SKM-1 treated with dmso at 0.1 percent for 144 hours (cell line): ENCODE measurements at regions not wholly inside any gene's neighbourhood (a gene's known extent, or its start where the extent isn't known, plus 50 kb on each side); places are given as distances from the start of the nearest gene placed in this dataset.
A peak's percentile ranks its signal among the peaks of the same experiment; 100 is the strongest.
"Not testable (repeated sequence)": the region's sequence is repeated elsewhere in the genome, so short reads cannot be mapped to it uniquely, and the experiment has no call there.

ENCODE experiments used
- DNase-seq: peaks from one replicate; lab custom pipeline; 2025; ENCODE audit not compliant: unreplicated experiment; lab: John Stamatoyannopoulos, UW

DNA sequence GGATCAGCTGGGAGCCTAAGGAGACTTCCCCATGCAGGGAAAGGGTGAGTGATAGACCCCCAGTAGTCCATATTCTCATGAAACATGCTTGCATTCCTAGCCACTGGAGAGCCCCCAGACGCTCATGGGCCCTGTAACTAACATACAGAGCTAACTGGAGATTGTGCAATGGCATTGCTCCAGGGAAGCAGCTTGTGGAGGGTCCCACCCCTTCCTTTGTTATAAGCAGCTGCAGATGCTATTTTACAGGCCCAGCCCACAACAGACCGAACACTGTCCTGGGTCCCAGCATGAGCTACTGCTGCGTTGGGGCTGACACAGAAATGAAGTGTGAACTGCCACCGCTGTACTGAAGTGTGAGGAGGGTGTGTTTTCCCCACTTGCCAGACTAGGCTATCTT is 1465.7 kb upstream of the DIAPH2 start:
- no peak for DNase-seq

DNA sequence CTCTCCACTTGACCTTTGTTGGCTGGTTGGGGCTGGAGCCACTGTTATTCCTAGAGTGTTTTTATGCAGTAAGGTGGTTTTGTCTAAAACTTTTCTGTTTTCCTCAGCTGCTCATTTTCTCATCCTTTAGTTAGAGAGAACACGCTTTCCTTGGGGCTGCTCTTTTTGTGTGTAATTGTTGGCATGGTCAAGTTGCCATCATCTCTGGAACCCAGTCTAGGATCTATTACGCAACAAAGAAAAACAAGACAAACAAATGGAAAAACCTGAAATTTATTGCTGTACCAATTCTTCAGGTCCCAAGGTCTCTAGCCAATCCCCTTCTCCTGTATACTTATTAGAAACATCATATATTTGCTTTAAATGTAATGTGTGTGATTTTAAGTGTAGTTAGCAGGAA is 1436.3 kb upstream of the DIAPH2 start:
- no peak for DNase-seq

DNA sequence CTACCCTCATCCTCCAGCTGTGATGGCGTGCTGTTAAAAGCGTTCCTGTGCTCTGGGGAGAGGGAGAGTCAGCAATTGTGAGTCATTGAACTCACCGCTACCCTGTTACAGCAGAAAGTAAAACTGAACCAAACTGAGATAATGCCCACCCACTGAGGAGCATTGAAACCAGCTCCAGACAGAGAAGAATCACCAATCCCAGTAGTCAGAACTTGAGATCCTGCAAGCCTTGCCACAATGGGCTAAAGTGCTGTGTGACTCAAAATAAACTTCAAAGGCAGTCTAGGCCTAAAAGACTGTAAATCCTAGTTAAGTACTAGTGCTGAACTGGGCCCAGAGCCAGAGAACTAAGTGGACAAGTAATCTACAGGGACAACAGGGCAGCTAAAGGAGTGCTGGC is 1394.2 kb upstream of the DIAPH2 start:
- DNase-seq, result no peak

DNA sequence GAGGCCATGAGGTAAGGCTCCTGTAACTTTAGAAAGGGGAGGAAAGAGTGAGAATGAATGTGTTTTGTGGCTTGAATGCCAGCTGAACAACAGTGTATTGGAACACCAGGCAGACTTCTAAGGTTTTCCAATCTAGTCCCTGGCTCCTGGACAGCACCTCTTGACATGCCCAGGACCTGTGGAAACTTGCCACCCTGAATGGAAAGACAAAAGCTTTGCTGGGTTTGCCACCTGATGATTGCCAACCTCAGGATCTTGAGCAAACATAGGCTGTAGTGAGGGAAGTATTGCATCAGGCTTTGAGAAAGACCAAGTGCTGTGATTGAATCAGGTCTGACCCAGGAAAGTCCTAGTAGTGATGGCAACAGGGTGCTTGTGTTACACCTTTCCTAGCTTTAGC is 1393.1 kb upstream of the DIAPH2 start:
- no peak for DNase-seq

DNA sequence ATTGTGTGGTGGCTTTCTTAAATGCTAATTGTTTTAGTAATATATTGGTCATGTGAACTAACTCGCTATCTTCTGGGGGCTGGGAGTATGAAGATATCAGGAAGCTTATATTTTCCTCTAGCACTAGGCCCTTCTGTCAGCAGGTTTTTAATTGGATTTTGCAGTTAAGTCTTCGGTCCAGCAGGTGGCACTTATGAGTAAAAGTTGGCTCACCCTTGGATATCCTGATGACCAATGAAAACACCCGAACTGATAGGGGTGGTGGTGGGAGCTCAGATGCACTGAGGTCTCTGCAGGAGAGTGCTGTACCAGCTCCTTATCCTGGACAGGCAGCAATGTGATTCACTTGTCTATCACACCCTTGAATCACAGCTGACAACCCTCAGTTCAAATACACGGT is 1365.8 kb upstream of the DIAPH2 start:
- no peak for DNase-seq

DNA sequence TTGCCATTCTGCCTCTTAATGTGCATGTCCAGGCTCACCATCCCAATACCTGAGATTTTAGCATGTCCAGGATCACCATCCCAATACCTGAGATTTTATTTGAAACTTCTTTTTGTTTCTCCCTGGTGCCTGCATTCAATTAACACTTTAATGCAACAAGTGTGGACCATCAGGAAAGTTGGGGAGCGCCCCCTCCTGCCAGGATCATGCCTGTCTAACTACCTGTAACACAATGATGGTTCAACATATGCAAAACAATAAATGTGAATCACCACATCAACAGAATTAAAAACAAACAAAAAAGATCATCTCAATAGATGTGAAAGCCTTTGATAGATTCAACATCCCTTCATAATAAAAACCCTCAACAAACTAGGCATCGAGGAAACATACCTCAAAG is 1359.5 kb upstream of the DIAPH2 start:
- DNase-seq, result no peak

DNA sequence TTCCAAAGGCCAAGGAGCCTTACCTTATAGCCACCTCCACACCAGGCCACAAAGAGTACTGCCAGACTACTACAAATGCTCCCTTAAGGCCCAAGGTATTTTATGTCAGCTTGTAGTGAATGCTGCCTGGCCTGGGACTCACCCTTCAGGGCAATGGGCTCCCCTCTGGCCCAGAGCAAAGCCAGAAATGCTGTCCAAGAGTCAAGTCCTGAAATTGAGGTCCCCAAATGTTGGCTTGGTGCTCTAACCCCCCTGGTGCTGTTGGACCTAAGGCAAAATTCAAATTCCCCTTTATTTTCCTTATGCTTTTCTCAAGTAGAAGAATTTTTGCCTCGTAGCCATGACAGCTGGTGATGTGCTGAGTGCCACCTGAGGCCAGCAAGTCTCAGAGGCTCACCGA is 1354.3 kb upstream of the DIAPH2 start:
- no peak for DNase-seq

DNA sequence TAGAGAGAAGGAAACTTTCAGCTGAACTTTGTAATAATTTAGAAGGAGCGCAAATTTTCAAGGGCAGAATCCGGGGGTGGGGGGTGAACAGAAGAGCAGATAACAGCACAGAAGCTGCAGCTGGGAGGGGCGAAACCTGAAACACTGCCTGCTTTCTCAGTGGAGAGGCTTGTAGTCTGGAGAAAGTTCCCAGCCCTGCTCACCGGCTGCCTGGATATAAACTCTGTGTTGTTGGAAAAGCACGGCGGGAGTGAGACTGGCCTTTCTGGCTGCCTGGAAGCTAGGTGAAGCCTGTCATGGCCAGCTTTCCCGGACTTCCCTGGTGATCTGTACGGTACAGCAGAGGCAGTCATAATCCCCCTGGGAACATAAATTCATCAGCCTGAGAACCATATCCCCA is 1352.1 kb upstream of the DIAPH2 start:
- no peak for DNase-seq

DNA sequence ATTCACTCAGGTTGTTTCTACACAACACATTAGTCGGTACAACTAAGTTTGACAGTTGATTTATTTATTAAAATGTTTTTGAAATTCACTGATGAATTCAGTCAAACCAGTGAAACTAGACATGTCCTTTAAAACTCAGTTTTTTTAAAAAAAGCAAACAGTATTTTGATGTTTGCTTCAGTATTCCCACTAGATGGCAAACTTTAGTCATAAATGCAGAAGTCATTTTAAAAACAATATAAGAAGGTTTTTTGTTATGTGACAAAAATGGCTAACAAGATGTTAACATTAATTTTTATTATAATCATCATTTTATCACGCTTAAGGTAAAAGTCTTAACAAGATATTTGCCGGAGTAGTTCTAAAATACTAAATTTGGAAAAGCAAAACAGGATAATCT is 1337.8 kb upstream of the DIAPH2 start:
- peak; percentile 26 for DNase-seq

DNA sequence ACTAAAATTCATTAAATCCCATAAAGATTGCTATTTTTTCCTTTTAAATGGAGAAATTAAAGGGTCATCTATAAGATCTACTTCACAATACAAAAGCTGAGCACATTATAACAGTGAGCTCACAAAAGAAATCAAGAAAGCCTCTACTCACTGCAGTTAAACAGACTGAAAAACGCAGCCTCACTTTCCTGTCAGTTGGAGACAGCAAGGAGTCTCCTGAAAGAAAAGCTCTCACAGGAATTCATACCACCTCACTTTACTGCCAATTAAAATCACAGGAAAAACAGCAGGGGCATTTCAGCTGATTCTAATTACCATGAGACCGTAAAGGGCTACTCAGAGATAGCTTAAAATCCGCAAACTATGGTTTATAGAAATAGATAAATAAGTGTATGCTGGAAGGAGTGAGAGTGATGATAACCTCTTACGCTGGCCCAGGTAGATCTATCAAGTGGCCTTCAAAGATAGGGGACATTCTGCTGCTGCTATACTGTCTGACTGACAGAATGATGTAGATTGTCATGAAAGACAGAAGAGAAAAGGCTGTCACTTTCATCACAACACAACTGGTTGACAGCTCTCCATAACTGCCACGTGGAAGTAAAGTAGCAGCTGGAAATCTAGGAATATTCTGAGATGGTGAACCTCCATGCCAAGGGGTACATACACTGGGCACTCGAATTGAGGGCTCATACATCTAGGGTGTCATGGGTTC is 1333.7 kb upstream of the DIAPH2 start:
- no peak for DNase-seq

DNA sequence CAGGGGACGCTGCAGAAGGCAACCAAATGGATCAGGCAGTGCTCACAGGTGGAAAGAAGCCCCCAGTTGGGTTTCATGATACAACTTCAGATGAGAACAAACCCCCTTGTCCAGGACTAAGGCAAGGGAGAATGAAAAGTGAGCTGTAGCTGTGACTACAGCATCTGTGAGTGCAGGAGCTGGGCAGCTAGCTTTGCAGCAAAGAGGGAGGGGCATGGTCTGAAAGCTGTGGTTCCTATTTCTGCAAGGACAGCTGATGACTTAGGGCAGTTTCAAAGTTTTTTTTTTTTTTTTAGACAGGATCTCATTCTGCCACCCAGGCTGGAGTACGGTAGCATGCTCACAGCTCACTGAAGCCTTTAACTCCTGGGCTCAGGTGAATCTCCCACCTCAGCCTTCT is 1317.4 kb upstream of the DIAPH2 start:
- no peak for DNase-seq

DNA sequence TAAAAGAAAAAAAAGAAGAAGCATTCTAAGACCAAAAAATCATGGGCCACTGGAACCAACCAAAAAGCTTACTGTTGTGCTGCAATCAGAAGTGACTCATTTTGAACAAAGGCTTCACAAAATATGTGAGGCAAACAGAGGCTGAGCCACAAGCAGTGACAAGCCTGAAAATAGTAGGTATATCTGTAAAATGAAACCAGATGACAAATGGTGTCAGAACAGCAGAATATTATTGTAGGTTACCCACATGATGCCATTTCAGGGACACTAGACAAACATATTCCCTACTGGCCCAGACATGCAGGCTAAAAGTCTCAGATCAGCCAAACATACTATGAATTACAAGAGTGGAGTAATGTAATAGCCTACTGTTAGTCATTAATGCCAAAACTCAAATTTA is 1301.8 kb upstream of the DIAPH2 start:
- no peak for DNase-seq

DNA sequence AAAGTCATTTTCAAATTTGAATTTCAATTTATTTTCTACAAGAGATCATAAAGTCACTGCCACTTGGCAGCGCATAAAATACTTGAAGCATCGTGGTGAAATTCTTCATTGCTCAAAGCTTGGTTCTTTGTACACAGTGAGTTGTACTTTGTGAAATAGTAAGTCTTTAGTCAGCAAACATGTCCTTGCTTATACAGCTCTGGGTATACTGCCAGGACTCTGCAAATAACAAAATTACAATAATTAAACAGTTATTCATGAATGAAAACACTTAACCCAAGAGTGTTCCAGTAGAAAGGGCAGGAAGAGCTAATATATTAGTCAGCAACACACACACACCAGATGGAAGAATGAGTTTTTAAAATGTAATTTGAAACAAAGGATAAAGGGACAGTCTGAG is 1300.9 kb upstream of the DIAPH2 start:
- no peak for DNase-seq

DNA sequence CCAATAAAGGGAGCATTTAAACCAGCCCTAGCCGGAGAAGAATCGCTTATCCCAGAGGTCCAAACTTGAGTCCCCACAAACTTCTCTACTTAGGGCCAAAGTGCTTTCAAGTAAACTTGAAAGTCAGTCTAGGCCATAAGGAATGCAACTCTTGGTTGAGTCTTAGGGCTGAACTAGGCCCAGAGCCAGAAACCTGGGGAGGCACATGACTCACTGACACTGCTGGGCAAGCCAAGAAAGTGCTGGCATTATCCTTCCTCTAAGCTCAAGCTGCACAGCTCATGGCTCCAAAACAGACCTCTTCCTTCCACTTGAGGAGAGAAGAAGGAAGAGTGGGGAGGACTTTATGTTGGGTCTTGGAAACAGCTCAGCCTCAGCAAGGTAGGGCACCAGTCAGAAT is 1257.3 kb upstream of the DIAPH2 start:
- DNase-seq, result no peak

DNA sequence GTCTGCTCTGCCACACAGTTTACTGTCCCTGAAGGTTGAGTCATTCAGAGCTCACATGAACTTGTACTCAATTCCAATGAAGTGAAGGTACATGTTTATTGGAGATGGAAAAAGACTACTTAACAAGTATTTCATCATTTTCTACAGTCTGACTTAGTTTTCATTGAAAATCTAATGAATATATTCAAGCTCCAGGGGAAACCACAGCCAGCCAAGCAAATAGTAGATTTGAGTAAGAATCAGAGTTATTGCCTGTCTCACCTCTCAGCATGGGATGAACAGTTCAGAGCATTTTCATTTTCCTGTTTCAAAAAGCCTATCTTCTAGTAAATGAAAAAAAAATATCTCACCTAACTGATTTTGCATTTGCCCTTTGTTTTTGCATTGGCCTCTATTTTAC is 1249.4 kb upstream of the DIAPH2 start:
- no peak for DNase-seq

DNA sequence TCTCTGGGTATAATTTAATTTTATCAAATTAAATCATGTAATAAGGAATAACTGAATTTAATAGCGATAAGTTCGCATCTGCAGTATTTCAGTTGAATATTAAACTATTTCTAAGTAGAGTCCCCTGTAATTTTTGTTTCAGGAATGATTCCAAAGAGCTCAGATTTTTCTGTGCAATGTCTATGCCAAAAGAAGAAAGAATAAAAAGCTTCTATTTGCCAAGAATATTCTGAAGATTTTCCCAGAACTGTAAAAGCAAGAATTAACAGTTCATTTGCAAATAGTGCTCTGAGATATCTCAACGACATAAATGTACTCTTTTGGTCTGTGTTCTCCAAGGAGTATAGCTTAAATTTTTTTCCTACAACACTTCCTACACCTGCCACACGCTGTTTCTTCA is 1242.8 kb upstream of the DIAPH2 start:
- no peak for DNase-seq

DNA sequence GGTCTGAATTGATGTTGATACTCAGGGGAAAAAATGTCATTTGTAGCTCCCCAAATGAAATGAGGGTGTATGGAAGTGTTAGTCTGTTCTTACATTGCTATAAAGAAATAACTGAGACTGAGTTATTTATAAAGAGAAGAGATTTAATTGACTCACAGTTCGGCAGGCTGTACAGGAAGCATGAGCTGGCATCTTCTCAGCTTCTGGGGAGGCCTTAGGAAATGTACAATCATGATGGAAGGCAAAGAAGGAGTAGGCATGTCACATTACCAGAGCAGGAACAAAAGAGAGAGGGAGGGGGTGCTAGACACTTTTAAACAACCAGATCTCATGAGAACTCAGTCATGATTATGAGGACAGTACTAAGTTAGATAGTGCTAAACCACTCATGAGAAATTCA is 1199.9 kb upstream of the DIAPH2 start:
- DNase-seq, result no peak

DNA sequence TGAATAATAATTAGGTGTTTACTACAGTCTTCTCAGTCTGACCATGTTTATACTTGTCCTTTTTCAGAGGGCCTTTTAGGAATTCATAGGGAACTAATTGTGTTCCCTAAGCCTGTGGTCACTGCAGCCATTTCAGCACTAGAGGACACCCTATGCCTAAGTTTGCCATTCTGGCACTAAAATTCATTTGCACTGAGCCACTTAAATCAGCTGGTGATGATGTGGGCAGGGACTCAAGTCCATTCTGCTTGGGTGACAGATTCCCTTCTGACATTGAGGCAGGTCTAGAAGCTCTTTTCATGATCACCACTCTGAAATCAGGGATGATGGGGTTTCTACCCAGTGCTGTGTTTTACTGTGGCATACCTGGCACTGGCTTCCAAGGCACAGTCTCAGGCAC is 1178.9 kb upstream of the DIAPH2 start:
- no peak for DNase-seq

DNA sequence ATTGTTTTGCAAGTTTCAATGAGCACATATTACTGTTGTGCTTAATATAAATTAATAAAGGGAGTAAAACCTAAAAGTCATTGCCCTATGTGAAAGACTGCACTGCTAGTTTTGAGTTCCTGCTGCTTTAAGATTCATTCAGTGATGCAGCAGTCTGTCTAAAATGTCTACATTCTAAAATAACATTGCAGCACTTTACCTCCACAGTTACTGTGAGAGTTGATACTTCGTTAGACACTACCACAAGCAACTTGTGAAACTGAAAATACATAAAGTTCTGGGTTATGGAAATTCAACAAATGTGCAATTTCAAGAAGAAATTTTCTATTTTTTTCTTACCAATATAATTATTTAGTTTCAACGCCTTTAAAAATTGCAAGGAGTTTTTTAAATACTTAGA is 1175.2 kb upstream of the DIAPH2 start:
- no peak for DNase-seq

DNA sequence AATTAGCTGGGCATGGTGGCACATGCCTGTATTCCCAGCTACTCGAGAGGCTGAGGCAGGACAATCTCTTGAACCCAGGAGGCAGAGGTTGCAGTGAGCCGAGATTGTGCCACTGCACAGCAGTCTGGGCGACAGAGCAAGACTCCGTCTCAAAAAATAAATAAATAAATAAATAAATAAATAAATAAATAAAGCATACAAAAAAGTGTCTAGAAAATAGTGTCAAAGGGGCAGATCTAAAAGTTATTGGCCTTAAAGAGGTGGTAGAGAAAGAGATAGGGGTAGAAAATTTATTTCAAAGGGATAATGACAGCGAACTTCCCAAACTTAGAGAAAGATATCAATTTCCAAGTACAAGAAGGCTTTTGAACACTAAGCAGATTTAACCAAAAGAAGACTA is 1160.6 kb upstream of the DIAPH2 start:
- not testable (repeated sequence) for DNase-seq

DNA sequence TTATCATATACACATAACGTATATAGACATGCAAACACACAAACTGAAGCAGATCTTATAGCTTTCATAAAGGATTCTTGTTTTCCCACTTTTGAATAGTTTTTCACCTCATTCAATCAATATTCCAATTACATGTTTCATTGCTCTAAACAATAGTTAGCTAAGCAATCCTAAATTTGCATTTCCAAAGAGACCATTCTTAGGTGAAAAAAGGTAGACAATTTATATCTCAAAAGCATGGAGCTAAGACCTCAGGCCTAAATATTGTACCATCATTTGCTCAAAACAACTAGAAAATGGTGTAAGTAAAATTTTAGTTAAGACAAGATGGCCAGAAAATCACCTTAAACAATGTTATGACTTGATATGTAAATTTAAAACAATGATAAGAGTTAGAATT is 1148.5 kb upstream of the DIAPH2 start:
- DNase-seq, result no peak

DNA sequence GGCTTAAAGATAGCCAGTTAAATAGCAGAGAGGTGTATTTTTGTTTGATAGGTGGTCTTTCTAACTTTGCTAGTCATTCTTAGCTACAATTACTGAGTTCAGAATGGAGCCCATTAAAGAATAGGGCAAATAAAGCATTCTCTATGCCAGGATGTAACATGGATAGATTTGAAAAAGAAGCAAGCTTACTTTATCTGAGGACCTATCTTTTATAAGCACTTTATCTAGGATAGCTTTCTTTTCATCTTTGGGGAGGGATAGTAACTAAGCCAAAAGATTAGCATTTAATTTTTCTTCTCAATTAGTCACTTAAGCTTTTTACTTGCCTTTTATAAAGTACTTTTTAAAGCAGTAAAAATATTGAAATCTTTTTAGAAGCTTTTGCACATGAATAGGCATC is 1148.0 kb upstream of the DIAPH2 start:
- DNase-seq, result no peak

DNA sequence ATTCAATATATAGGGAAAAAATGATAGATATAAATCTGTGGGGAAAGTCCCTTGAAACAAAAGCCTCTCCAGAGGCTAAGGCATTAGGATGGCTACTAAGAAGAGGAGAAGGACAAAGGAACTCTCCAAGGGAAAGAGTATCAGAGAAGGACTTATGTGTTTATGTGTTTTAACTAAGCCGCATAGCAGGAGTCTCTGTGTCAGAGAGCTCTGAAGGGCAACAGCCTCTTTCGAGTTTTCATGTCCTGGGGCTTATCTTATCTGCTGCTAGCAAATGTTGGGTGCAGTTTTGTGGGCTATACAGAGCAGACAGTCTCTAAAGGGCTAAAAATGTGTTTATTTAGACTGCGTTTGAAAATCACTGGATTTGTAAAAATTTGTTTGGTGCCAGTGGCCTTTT is 1145.6 kb upstream of the DIAPH2 start:
- no peak for DNase-seq

DNA sequence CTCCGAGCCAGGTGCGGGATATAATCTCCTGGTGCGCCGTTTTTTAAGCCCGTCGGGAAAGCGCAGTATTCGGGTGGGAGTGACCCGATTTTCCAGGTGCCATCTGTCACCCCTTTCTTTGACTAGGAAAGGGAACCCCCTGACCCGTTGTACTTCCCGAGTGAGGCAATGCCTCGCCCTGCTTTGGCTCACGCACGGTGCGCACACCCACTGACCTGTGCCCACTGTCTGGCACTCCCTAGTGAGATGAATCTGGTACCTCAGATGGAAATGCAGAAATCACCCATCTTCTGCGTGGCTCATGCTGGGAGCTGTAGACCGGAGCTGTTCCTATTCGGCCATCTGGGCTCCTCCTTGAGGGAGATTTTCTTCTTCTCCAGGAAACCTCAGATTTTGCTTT is 1135.1 kb upstream of the DIAPH2 start:
- DNase-seq, result not testable (repeated sequence)
